Transverse colon (tissue), 4 donors: ENCODE measurements at regions not wholly inside any gene's neighbourhood (a gene's known extent, or its start where the extent isn't known, plus 50 kb on each side); places are given as distances from the start of the nearest gene placed in this dataset.

Experiments
- CTCF ChIP-seq, 5 experiments: fragments of 200-600 bp in 3 of 5; fragments of 450-650 bp in 2 of 5; sonication (generic) in 3 of 5; IDR thresholded peaks; 1 replicate in 2 of 5; 2 replicates in 3 of 5; pipeline ENCODE4 v1.5.1; 2016 to 2017; ENCODE audit warnings: antibody characterized with exemption in 5 of 5, inconsistent platforms in 3 of 5, mild to moderate bottlenecking in 2 of 5, moderate library complexity in 1 of 5
- POLR2A ChIP-seq: fragments of 450-650 bp; IDR thresholded peaks from one replicate; pipeline ENCODE4 v1.6.1; 2016; ENCODE audit warnings: antibody characterized with exemption, mild to moderate bottlenecking, moderate library complexity
- POLR2AphosphoS5 ChIP-seq, 3 donors: sonication (generic); formaldehyde crosslinking; IDR thresholded peaks; one replicate each; pipeline ENCODE4 v1.6.1; 2016; ENCODE audit warnings: antibody characterized with exemption in 3 of 3

- TF ChIP-seq POLR2A (no peak), POLR2AphosphoS5 (IDR thresholded peaks at IDR 0.05) (no peak), CTCF (IDR thresholded peaks at IDR 0.05) (no peak)
Measured at GRCh38 chr18:76174451-76174850, 320.6 kb downstream of the ZNF516 start.
